ENCODE measurements at regions not wholly inside any gene's neighbourhood (a gene's known extent, or its start where the extent isn't known, plus 50 kb on each side); places are given as distances from the start of the nearest gene placed in this dataset.

- DNase-seq (ENCODE audit: low read depth, low spot score) (no peak), ATAC-seq (no peak)
- no peaks in the 10 kb centered on the region; the same call in 1 of the 2 replicates for H3K4me1 ChIP-seq (ENCODE audit: control insufficient read depth, insufficient read depth, low read length)
- TF ChIP-seq SIN3A (IDR thresholded peaks at IDR 0.05; ENCODE audit: borderline replicate concordance, insufficient read depth, low read depth, low read length) (no peak), TCF7L2 (IDR thresholded peaks at IDR 0.05; ENCODE audit: low read depth, low read length) (no peak), CTCF (IDR thresholded peaks at IDR 0.05) (no peak), POLR2AphosphoS5 (IDR thresholded peaks at IDR 0.05; ENCODE audit: low read depth, low read length) (no peak)
- TF ChIP-seq, protein P1, sequence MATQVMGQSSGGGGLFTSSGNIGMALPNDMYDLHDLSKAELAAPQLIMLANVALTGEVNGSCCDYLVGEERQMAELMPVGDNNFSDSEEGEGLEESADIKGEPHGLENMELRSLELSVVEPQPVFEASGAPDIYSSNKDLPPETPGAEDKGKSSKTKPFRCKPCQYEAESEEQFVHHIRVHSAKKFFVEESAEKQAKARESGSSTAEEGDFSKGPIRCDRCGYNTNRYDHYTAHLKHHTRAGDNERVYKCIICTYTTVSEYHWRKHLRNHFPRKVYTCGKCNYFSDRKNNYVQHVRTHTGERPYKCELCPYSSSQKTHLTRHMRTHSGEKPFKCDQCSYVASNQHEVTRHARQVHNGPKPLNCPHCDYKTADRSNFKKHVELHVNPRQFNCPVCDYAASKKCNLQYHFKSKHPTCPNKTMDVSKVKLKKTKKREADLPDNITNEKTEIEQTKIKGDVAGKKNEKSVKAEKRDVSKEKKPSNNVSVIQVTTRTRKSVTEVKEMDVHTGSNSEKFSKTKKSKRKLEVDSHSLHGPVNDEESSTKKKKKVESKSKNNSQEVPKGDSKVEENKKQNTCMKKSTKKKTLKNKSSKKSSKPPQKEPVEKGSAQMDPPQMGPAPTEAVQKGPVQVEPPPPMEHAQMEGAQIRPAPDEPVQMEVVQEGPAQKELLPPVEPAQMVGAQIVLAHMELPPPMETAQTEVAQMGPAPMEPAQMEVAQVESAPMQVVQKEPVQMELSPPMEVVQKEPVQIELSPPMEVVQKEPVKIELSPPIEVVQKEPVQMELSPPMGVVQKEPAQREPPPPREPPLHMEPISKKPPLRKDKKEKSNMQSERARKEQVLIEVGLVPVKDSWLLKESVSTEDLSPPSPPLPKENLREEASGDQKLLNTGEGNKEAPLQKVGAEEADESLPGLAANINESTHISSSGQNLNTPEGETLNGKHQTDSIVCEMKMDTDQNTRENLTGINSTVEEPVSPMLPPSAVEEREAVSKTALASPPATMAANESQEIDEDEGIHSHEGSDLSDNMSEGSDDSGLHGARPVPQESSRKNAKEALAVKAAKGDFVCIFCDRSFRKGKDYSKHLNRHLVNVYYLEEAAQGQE (IDR thresholded peaks at IDR 0.05; ENCODE audit: insufficient read depth in 1 of 2, low read depth in 2 of 2, low read length in 1 of 2) = no peak
- CTCF ChIA-PET = interaction anchor here (1.8 kb wide), 1 partner anchor 210 kb away, joined by 6 read pairs; the partner anchor contains the start of gene FGF18
- no peak overlapping the region for H3K4me3 ChIP-seq (ENCODE audit: low read depth in 2 of 2, low read length in 2 of 2)
- POLR2A ChIA-PET = no interaction called here
- H3K9me3 ChIP-seq (ENCODE audit: control insufficient read depth, insufficient read depth, low read depth, low read length) = no peaks in the 10 kb centered on the region
- in situ Hi-C loops (cut with HindIII; ENCODE audit: low pct_unique_long_range_greater_than_20kb, low sequenced_read_pairs) = no loop called here
- H3K27ac ChIP-seq (ENCODE audit: low read length) = no peak overlapping the region
- intact Hi-C loops (cut with micrococcal nuclease; ENCODE audit: unreplicated experiment) = loop anchor here (10.0 kb wide), 1 partner anchor 214 kb away; the partner anchor contains the start of gene FGF18
- BruUV-seq (replicated peaks) = no TSS peak
- H3K27me3 ChIP-seq (ENCODE audit: control insufficient read depth, insufficient read depth, low read length) = peaks cover 2% of the 10 kb centered on the region; the same call in 1 of the 2 replicates
- no peaks in the 10 kb centered on the region for H3K36me3 ChIP-seq (ENCODE audit: control insufficient read depth, insufficient read depth, low read length)
Observed at GRCh38 chr5:171628633-171628974, 157.0 kb upstream of the SMIM23 start.

DNA sequence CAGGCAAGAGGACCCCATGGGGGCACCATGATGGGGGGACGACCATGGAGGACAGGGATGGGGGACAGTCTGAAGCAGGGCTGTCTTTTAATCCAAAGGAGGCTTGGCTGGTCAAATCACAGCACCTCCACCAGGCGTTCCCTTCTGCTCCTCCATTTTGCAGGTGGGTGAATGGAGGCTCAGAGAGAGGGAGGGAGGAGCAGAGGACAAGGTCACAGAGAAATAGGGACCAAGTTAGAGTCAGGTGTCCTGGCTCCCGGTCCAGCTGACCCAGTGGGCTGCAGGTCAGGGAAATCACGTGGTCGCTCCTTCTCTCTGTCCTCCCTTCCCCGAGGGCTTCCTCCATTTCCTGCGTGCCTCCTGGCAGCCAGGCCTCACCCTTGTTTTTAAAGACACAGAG, 156.4 kb upstream of the SMIM23 start:
- Histone ChIP-seq H3K4me3 (ENCODE audit: low read depth in 2 of 2, low read length in 2 of 2) (no peak overlapping the region), H3K9me3 (ENCODE audit: control insufficient read depth, insufficient read depth, low read depth, low read length) (no peaks in the 10 kb centered on the region), H3K4me1 (ENCODE audit: control insufficient read depth, insufficient read depth, low read length) (no peaks in the 10 kb centered on the region; the same call in 1 of the 2 replicates), H3K27ac (ENCODE audit: low read length) (no peak overlapping the region), H3K36me3 (ENCODE audit: control insufficient read depth, insufficient read depth, low read length) (no peaks in the 10 kb centered on the region), H3K27me3 (ENCODE audit: control insufficient read depth, insufficient read depth, low read length) (peaks cover 2% of the 10 kb centered on the region; the same call in 1 of the 2 replicates)
- ChIA-PET CTCF (interaction anchor here (0.6 to 1.8 kb wide), 5 partner anchors 21 to 485 kb away, joined by 3 to 6 read pairs (median 3); partner anchors contain the start of gene FGF18), POLR2A (no interaction called here)
- BruUV-seq (replicated peaks) = no TSS peak
- in situ Hi-C loops (cut with HindIII; ENCODE audit: low pct_unique_long_range_greater_than_20kb, low sequenced_read_pairs) (no loop called here), intact Hi-C loops (cut with micrococcal nuclease; ENCODE audit: unreplicated experiment) (loop anchor here (10.0 kb wide), 1 partner anchor 214 kb away; the partner anchor contains the start of gene FGF18)
- ATAC-seq (no peak), DNase-seq (ENCODE audit: low read depth, low spot score) (no peak)
- TF ChIP-seq, protein P1 (IDR thresholded peaks at IDR 0.05; ENCODE audit: insufficient read depth in 1 of 2, low read depth in 2 of 2, low read length in 1 of 2) = no peak
- TF ChIP-seq POLR2AphosphoS5 (IDR thresholded peaks at IDR 0.05; ENCODE audit: low read depth, low read length) (no peak), TCF7L2 (IDR thresholded peaks at IDR 0.05; ENCODE audit: low read depth, low read length) (no peak), CTCF (IDR thresholded peaks at IDR 0.05) (no peak), SIN3A (IDR thresholded peaks at IDR 0.05; ENCODE audit: borderline replicate concordance, insufficient read depth, low read depth, low read length) (no peak)

Measured in Panc1 (cell line).